ENCODE measurements at regions not wholly inside any gene's neighbourhood (a gene's known extent, or its start where the extent isn't known, plus 50 kb on each side); places are given as distances from the start of the nearest gene placed in this dataset.
"Not testable (repeated sequence)": the region's sequence is repeated elsewhere in the genome, so short reads cannot be mapped to it uniquely, and the experiment has no call there.

- not testable (repeated sequence) for H2AK5ac ChIP-seq (ENCODE audit: insufficient read length, low read length); H3K4me1 ChIP-seq (ENCODE audit: insufficient read depth, low read length); H3K27me3 Mint-ChIP-seq (ENCODE audit: low read depth); H3K14ac ChIP-seq (ENCODE audit: insufficient read depth, low read length); H2BK12ac ChIP-seq (ENCODE audit: insufficient read length, low read depth, low read length); H4K91ac ChIP-seq (ENCODE audit: insufficient read length, low read depth, low read length); H2AFZ ChIP-seq (ENCODE audit: low read length); H3K4ac ChIP-seq (ENCODE audit: low read depth, low read length); H3T11ph ChIP-seq (ENCODE audit: low read length); H2BK15ac ChIP-seq (ENCODE audit: low read depth, low read length); H3K18ac ChIP-seq (ENCODE audit: insufficient read length, low read depth, low read length); H4K20me1 ChIP-seq (ENCODE audit: control insufficient read depth, insufficient read depth, insufficient read length); H2BK5ac ChIP-seq (ENCODE audit: insufficient read length, low read length); H3K56ac ChIP-seq (ENCODE audit: insufficient read length, low read depth, low read length); H3K27me3 ChIP-seq (ENCODE audit: insufficient read depth, low read length); H2BK120ac ChIP-seq (ENCODE audit: low read depth, low read length, poor library complexity, severe bottlenecking); H4K8ac ChIP-seq (replicated peaks; ENCODE audit: insufficient read length, low read depth, low read length); H3K27ac ChIP-seq (ENCODE audit: insufficient read length, low read depth, low read length); H3K23me2 ChIP-seq (ENCODE audit: insufficient read length, low read depth, low read length, poor library complexity, severe bottlenecking); H3K79me1 ChIP-seq (ENCODE audit: insufficient read depth, low read depth, low read length, poor library complexity, severe bottlenecking); H4K5ac ChIP-seq (ENCODE audit: insufficient read length, low read depth, low read length); H3K23ac ChIP-seq (ENCODE audit: insufficient read length, low read depth, low read length); H2BK20ac ChIP-seq (ENCODE audit: low read depth, low read length, poor library complexity, severe bottlenecking)
- Mint-ChIP-seq H3K36me3 (ENCODE audit: insufficient read depth in 1 of 3, low read depth in 3 of 3) (peaks cover 58 to 60% (median 60%) of the 10 kb centered on the region in 3 experiments), H3K9me3 (peaks cover 19 to 38% of the 10 kb centered on the region in 2 experiments), H3K4me1 (peaks cover 30 to 55% of the 10 kb centered on the region in 2 experiments), H3K27ac (peak overlapping the region; percentile 96 to 98 (median 98)), H3K4me3 (peak overlapping the region; percentile 92)
- H3K79me2 ChIP-seq (ENCODE audit: insufficient read depth, low read length), result peaks cover 13% of the 10 kb centered on the region
- H3K9me3 ChIP-seq (ENCODE audit: control insufficient read depth, low read depth, low read length), result peaks cover 12% of the 10 kb centered on the region
- H3K9ac ChIP-seq (ENCODE audit: extremely low read depth, insufficient read length, low read length), result peak overlapping the region; percentile 50
- WGBS (ENCODE audit: extremely low coverage, insufficient read length, low lambda C conversion rate), result no CpG with 5 or more reads among the region's 6 CpGs
- peak overlapping the region; percentile 37 for H3K4me2 ChIP-seq (ENCODE audit: insufficient read depth, insufficient read length, low read length)
- peak; percentile 74 for DNase-seq
Observed at GRCh38 chr9:97214556-97214955, 92.9 kb upstream of the CCDC180 start.

DNA sequence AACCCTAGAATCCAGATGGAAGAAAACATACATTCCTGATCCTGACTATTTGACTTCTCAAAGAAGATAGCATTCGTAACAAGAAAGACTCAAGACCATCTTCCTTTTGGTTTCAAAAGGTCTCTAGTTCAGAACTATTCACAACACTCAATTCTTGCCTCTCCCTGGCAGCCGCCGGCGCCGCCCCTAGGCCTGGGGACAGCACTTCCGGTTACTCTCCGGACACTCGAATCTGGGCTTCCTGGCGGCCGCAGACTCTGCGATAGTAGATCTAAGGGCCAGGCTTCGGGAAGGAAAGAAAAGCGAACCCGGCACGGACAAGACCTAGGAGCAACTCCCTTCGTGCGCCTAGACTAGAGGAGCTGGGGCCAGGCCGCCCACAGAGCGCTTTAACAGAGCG, 107.8 kb upstream of the CCDC180 start:
- not testable (repeated sequence) for H3K23ac ChIP-seq (ENCODE audit: insufficient read length, low read depth, low read length); H3K4me2 ChIP-seq (ENCODE audit: insufficient read depth, insufficient read length, low read length); H2AK5ac ChIP-seq (ENCODE audit: insufficient read length, low read length); H3K27me3 Mint-ChIP-seq (ENCODE audit: low read depth); H3K14ac ChIP-seq (ENCODE audit: insufficient read depth, low read length); H3K23me2 ChIP-seq (ENCODE audit: insufficient read length, low read depth, low read length, poor library complexity, severe bottlenecking); H3K56ac ChIP-seq (ENCODE audit: insufficient read length, low read depth, low read length); H3K18ac ChIP-seq (ENCODE audit: insufficient read length, low read depth, low read length); H4K8ac ChIP-seq (replicated peaks; ENCODE audit: insufficient read length, low read depth, low read length); H3K9ac ChIP-seq (ENCODE audit: extremely low read depth, insufficient read length, low read length); H2AFZ ChIP-seq (ENCODE audit: low read length); H4K5ac ChIP-seq (ENCODE audit: insufficient read length, low read depth, low read length); H3K27ac ChIP-seq (ENCODE audit: insufficient read length, low read depth, low read length); H2BK20ac ChIP-seq (ENCODE audit: low read depth, low read length, poor library complexity, severe bottlenecking); H3K79me1 ChIP-seq (ENCODE audit: insufficient read depth, low read depth, low read length, poor library complexity, severe bottlenecking); DNase-seq; H3K27me3 ChIP-seq (ENCODE audit: insufficient read depth, low read length); H4K91ac ChIP-seq (ENCODE audit: insufficient read length, low read depth, low read length); H3K4ac ChIP-seq (ENCODE audit: low read depth, low read length); H3T11ph ChIP-seq (ENCODE audit: low read length); H4K20me1 ChIP-seq (ENCODE audit: control insufficient read depth, insufficient read depth, insufficient read length); H2BK15ac ChIP-seq (ENCODE audit: low read depth, low read length); H3K4me1 Mint-ChIP-seq; H2BK5ac ChIP-seq (ENCODE audit: insufficient read length, low read length); H3K79me2 ChIP-seq (ENCODE audit: insufficient read depth, low read length); H3K4me1 ChIP-seq (ENCODE audit: insufficient read depth, low read length); H3K4me3 Mint-ChIP-seq; H2BK12ac ChIP-seq (ENCODE audit: insufficient read length, low read depth, low read length); H3K27ac Mint-ChIP-seq; H2BK120ac ChIP-seq (ENCODE audit: low read depth, low read length, poor library complexity, severe bottlenecking)
- H3K9me3 ChIP-seq (ENCODE audit: control insufficient read depth, low read depth, low read length), result peaks cover 34% of the 10 kb centered on the region
- no CpG with 5 or more reads among the region's 20 CpGs for WGBS (ENCODE audit: extremely low coverage, insufficient read length, low lambda C conversion rate)
- H3K36me3 Mint-ChIP-seq (ENCODE audit: insufficient read depth in 1 of 3, low read depth in 3 of 3), result peaks cover 61 to 71% (median 67%) of the 10 kb centered on the region in 3 experiments
- peaks cover 56 to 57% of the 10 kb centered on the region in 2 experiments for H3K9me3 Mint-ChIP-seq

Measured in H9 (cell line).